Stimulated activated CD4-positive, alpha-beta T cell treated with anti-CD3 and anti-CD28 coated beads, Interleukin-4, amount 100 ng/mL, for 48 hours (primary cell): ENCODE measurements at regions not wholly inside any gene's neighbourhood (a gene's known extent, or its start where the extent isn't known, plus 50 kb on each side); places are given as distances from the start of the nearest gene placed in this dataset.
A peak's percentile ranks its signal among the peaks of the same experiment; 100 is the strongest.

Experiments used
- DNase-seq, 2 donors: peaks; one replicate each; pipeline ENCODE4 v3.0.0-alpha.2; 2020; ENCODE audit warnings: low read depth in 2 of 2

- DNase-seq, result no peak
These were observed 200.5 kb downstream of the KLF5 start for GRCh38 chr13:73259061-73260017.

GRCh38 chr13:73258406-73258805, 199.6 kb downstream of the KLF5 start:
- DNase-seq, result no peak

GRCh38 chr13:73254827-73255226, 196.0 kb downstream of the KLF5 start:
- no peak for DNase-seq

GRCh38 chr13:73251626-73252265, 192.9 kb downstream of the KLF5 start:
- DNase-seq, result no peak

- no peak for DNase-seq
These were observed 191.3 kb downstream of the KLF5 start for GRCh38 chr13:73250061-73250460.

GRCh38 chr13:73248711-73249580, 190.1 kb downstream of the KLF5 start:
- no peak for DNase-seq

- DNase-seq, result no peak
These were observed 189.3 kb downstream of the KLF5 start for GRCh38 chr13:73248154-73248553.

- no peak for DNase-seq
These were observed 186.4 kb downstream of the KLF5 start for GRCh38 chr13:73245246-73245645.

GRCh38 chr13:73244467-73244866, 185.7 kb downstream of the KLF5 start:
- DNase-seq, result no peak

- DNase-seq, result no peak
These were observed 183.8 kb downstream of the KLF5 start for GRCh38 chr13:73242515-73243015.

- no peak for DNase-seq
These were observed 181.4 kb downstream of the KLF5 start for GRCh38 chr13:73240193-73240592.

- no peak for DNase-seq
These were observed 176.6 kb downstream of the KLF5 start for GRCh38 chr13:73235385-73235784.

- no peak for DNase-seq
These were observed 172.7 kb downstream of the KLF5 start for GRCh38 chr13:73231471-73231870.

- no peak for DNase-seq
These were observed 171.9 kb downstream of the KLF5 start for GRCh38 chr13:73230716-73231115.

- no peak for DNase-seq
These were observed 169.7 kb downstream of the KLF5 start for GRCh38 chr13:73228546-73228945.

- no peak for DNase-seq
These were observed 167.2 kb downstream of the KLF5 start for GRCh38 chr13:73225990-73226389.

- no peak for DNase-seq
These were observed 165.9 kb downstream of the KLF5 start for GRCh38 chr13:73224703-73225102.

GRCh38 chr13:73223372-73223781, 164.6 kb downstream of the KLF5 start:
- DNase-seq, result peak in 1 of 2 donors; percentile 39

- DNase-seq, result no peak
These were observed 164.0 kb downstream of the KLF5 start for GRCh38 chr13:73222627-73223305.

- no peak for DNase-seq
These were observed 162.3 kb downstream of the KLF5 start for GRCh38 chr13:73220966-73221720.

- DNase-seq, result no peak
These were observed 159.4 kb downstream of the KLF5 start for GRCh38 chr13:73218181-73218580.
